ENCODE measurements at regions not wholly inside any gene's neighbourhood (a gene's known extent, or its start where the extent isn't known, plus 50 kb on each side); places are given as distances from the start of the nearest gene placed in this dataset.
"Not testable (repeated sequence)": the region's sequence is repeated elsewhere in the genome, so short reads cannot be mapped to it uniquely, and the experiment has no call there.

DNA sequence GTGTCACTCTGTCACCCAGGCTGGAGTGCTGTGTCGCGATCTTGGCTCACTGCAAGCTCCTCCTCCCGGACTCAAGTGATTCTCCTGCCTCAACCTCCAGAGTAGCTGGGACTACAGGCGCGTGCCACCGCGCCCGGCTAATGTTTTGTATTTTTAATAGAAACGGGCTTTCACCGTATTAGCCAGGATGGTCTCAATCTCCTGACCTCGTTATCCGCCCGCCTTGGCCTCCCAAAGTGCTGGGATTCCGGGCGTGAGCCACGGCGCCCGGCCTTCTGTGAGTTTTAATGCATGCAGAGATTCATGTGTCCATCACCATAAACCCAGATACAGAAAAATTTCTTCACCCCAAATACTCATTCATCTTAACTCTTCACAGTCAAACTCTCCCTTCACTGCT is 1046.7 kb downstream of the CDH9 start:
- H3K27me3 ChIP-seq = no peaks in the 10 kb centered on the region
- TF ChIP-seq, protein P1, sequence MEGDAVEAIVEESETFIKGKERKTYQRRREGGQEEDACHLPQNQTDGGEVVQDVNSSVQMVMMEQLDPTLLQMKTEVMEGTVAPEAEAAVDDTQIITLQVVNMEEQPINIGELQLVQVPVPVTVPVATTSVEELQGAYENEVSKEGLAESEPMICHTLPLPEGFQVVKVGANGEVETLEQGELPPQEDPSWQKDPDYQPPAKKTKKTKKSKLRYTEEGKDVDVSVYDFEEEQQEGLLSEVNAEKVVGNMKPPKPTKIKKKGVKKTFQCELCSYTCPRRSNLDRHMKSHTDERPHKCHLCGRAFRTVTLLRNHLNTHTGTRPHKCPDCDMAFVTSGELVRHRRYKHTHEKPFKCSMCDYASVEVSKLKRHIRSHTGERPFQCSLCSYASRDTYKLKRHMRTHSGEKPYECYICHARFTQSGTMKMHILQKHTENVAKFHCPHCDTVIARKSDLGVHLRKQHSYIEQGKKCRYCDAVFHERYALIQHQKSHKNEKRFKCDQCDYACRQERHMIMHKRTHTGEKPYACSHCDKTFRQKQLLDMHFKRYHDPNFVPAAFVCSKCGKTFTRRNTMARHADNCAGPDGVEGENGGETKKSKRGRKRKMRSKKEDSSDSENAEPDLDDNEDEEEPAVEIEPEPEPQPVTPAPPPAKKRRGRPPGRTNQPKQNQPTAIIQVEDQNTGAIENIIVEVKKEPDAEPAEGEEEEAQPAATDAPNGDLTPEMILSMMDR (IDR thresholded peaks at IDR 0.05) = no peak
- no peak overlapping the region for H3K4me3 ChIP-seq
- no peak overlapping the region for H3K27ac ChIP-seq
- H3K36me3 ChIP-seq = no peaks in the 10 kb centered on the region
- intact Hi-C loops (cut with DNase I) = no loop called here
- H3K4me1 ChIP-seq = no peaks in the 10 kb centered on the region
- no peaks in the 10 kb centered on the region for H3K9me3 ChIP-seq
- no peak for DNase-seq
- no peak for ATAC-seq

GRCh38 chr5:25990771-25991170 is 1047.6 kb downstream of the CDH9 start:
- DNase-seq (no peak), ATAC-seq (no peak)
- TF ChIP-seq, protein P1 (IDR thresholded peaks at IDR 0.05) = no peak
- Histone ChIP-seq H3K27me3 (no peaks in the 10 kb centered on the region), H3K4me3 (no peak overlapping the region), H3K36me3 (no peaks in the 10 kb centered on the region), H3K9me3 (no peaks in the 10 kb centered on the region), H3K4me1 (no peaks in the 10 kb centered on the region), H3K27ac (no peak overlapping the region)
- intact Hi-C loops (cut with DNase I) = no loop called here

DNA sequence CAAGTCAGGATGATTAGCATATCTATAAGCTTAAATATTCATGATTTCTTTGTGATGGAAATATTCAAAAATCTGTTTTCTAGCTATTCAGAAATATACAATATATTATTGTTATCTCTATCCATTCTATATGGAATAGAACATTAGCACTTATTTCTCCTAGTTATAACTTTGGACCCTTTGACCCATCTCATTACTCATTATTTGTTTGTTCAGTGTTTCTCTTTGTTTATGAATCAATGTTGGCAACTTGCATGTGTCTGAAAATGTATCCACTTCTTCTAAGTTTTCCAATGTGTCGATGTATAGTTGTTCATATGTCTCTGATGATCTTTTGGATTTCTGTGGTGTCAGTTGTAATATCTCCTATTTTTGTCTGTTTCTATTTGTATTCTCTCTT is 1059.3 kb downstream of the CDH9 start:
- intact Hi-C loops (cut with DNase I) = no loop called here

GRCh38 chr5:25975885-25976284 is 1062.5 kb downstream of the CDH9 start:
- intact Hi-C loops (cut with DNase I) = no loop called here
- ATAC-seq (no peak), DNase-seq (no peak)
- TF ChIP-seq, protein P1 (IDR thresholded peaks at IDR 0.05) = no peak
- Histone ChIP-seq H3K27ac (no peak overlapping the region), H3K4me1 (no peaks in the 10 kb centered on the region), H3K27me3 (no peaks in the 10 kb centered on the region), H3K4me3 (no peak overlapping the region), H3K9me3 (no peaks in the 10 kb centered on the region), H3K36me3 (no peaks in the 10 kb centered on the region)

More for the DNA sequence above, 1059.3 kb downstream of the CDH9 start:
- Histone ChIP-seq H3K36me3 (no peaks in the 10 kb centered on the region), H3K4me3 (no peak overlapping the region), H3K27ac (no peak overlapping the region), H3K9me3 (no peaks in the 10 kb centered on the region), H3K4me1 (no peaks in the 10 kb centered on the region), H3K27me3 (no peaks in the 10 kb centered on the region)
- ATAC-seq (no peak), DNase-seq (no peak)
- TF ChIP-seq, protein P1 (IDR thresholded peaks at IDR 0.05) = no peak

DNA sequence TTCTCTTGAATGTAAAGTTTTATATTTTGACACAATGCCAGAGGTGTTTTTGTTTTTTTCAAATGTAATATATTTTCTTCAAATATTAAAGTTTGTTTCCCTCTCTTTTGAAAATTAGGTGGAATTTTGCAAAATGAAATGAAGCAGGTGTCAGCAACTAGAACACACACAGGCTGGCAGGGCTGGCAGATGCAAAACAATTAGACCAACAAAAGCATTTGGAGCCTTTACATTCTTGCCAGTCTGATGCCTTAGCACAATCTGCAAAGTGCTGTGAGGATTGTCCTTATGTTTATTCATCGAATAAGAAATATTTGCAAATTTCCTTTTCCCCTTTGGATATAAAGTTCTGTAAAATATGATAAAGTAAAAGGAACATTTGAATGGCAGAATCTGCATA is 1063.9 kb downstream of the CDH9 start:
- H3K9me3 ChIP-seq = peaks cover under 1% of the 10 kb centered on the region
- H3K4me3 ChIP-seq = no peak overlapping the region
- DNase-seq (no peak), ATAC-seq (no peak)
- no peaks in the 10 kb centered on the region for H3K4me1 ChIP-seq
- TF ChIP-seq, protein P1 (IDR thresholded peaks at IDR 0.05) = no peak
- H3K27ac ChIP-seq = no peak overlapping the region
- H3K36me3 ChIP-seq = no peaks in the 10 kb centered on the region
- H3K27me3 ChIP-seq = no peaks in the 10 kb centered on the region
- intact Hi-C loops (cut with DNase I) = no loop called here

DNA sequence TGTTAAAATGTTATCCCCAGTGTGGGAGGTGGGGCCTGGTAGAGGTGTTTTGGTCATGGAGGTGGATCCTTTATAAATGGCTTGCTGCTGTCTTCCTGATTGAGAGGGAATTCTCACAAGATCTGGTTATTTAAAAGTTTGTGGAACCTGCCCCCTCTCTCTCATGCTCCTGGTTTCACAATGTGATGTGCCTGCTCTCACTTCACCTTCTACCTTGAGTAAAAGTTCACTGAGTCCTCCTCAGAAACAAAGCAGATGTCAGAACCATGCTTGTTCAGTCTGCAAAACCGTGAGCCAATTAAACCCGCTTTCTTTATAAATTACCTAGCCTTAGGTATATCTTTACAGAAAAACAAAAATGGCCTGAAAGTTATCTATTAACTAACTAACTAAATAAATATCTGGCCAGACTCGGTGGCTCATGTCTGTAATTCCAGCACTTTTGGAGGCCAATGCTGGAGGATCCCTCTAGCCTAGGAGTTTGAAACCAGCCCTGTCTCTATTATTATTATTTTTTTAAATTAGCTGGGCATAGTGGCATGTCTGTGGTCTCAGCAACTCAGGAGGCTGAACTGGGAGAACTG is 1067.4 kb downstream of the CDH9 start:
- DNase-seq (no peak), ATAC-seq (no peak)
- intact Hi-C loops (cut with DNase I) = no loop called here
- Histone ChIP-seq H3K9me3 (peaks cover 5% of the 10 kb centered on the region), H3K4me3 (no peak overlapping the region), H3K36me3 (no peaks in the 10 kb centered on the region), H3K4me1 (no peaks in the 10 kb centered on the region), H3K27me3 (no peaks in the 10 kb centered on the region), H3K27ac (no peak overlapping the region)
- TF ChIP-seq, protein P1 (IDR thresholded peaks at IDR 0.05) = no peak

DNA sequence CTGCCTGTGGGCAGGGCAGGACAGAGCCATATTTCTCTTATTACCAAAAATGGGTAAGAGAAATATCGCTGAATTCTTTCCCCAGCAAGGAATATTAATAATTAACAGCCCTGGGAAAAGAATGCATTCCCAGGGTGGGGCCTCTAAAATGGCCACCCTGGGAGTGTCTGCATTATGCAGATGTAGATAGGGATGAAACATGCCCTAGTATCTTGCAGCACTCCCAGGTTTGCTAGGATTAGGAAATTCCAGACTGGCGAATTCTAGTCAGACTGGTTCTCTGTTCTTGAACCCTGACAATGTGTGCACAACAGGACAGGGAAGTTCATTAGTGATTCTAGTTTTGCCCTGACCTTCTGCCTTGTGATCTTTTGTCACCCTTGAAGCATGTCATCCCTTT is 1069.3 kb downstream of the CDH9 start:
- H3K4me3 ChIP-seq; intact Hi-C loops (cut with DNase I); ATAC-seq; DNase-seq; H3K27ac ChIP-seq; H3K36me3 ChIP-seq; H3K27me3 ChIP-seq; H3K4me1 ChIP-seq: not testable (repeated sequence)
- peaks cover 11% of the 10 kb centered on the region for H3K9me3 ChIP-seq
